GM12878 (cell line): ENCODE measurements at regions not wholly inside any gene's neighbourhood (a gene's known extent, or its start where the extent isn't known, plus 50 kb on each side); places are given as distances from the start of the nearest gene placed in this dataset.

Experiments used
- ATAC-seq: fragments of 200-7000 bp; cut with Tn5 transposase; 3 replicates; pipeline ENCODE4 v1.9.1; 2020; ENCODE audit warnings: mild to moderate bottlenecking, moderate library complexity
- BruUV-seq: library from RNA; stranded (reverse); fragments of 400-500 nt; replicated peaks from 2 replicates; lab custom pipeline; 2021; lab: Mats Ljungman, UMichigan
- CTCF ChIA-PET: fragments of 300-600 bp; sonication (Branson Sonifier 250); formaldehyde crosslinking; extraction: SDS; loops from one replicate; lab custom pipeline; 2021; ENCODE audit warnings: inconsistent platforms; lab: Yijun Ruan, JAX
- POLR2A ChIA-PET: fragments of 350-600 bp; formaldehyde crosslinking; extraction: SDS; loops from one replicate; lab custom pipeline; 2021; ENCODE audit warnings: inconsistent platforms; lab: Charles Lee
- RAD21 ChIA-PET: fragments of 300-600 bp; sonication (Branson Sonifier 250); formaldehyde crosslinking; loops from one replicate; lab custom pipeline; 2023; ENCODE audit warnings: antibody characterized with exemption; ENCODE audit not compliant: unreplicated experiment; lab: Charles Lee
- SMC1A ChIA-PET: fragments of 300-600 bp; sonication (Branson Sonifier 250); formaldehyde crosslinking; loops from one replicate; lab custom pipeline; 2023; ENCODE audit not compliant: unreplicated experiment, uncharacterized antibody; lab: Charles Lee
- DNase-seq: peaks from one replicate; pipeline ENCODE4 v3.0.0-alpha.2; 2011; ENCODE audit warnings: low read depth, low spot score
- FAIRE-seq: peaks from 3 replicates; lab custom pipeline; 2011; peaks lifted over from hg19 to GRCh38; lab: Jason Lieb, UNC
- H2AFZ ChIP-seq: 2 replicates; pipeline ENCODE4 v1.6.0; 2011; ENCODE audit warnings: low read depth, low read length, control low read depth; ENCODE audit not compliant: control insufficient read depth
- H3K27ac ChIP-seq: 2 replicates; pipeline ENCODE4 v1.5.1; 2011; ENCODE audit warnings: control low read depth; ENCODE audit not compliant: control insufficient read depth, insufficient read depth
- H3K27me3 ChIP-seq, 2 experiments: replicated peaks in 1 of 2; 2 replicates each; pipeline versions ENCODE4 v1.6.0 to v1.6.1; 2011; ENCODE audit warnings: low read length in 1 of 2; ENCODE audit not compliant: control insufficient read depth in 2 of 2, insufficient read depth in 2 of 2
- H3K36me3 ChIP-seq, 2 experiments: 2 replicates each; pipeline ENCODE4 v1.5.1; 2011; ENCODE audit warnings: low read length in 1 of 2; ENCODE audit not compliant: control insufficient read depth in 2 of 2, insufficient read depth in 2 of 2
- H3K4me1 ChIP-seq: 2 replicates; pipeline ENCODE4 v1.6.1; 2011; ENCODE audit warnings: mild to moderate bottlenecking, low read length, moderate library complexity, mixed read lengths; ENCODE audit not compliant: control insufficient read depth, insufficient read depth
- H3K4me2 ChIP-seq: 2 replicates; pipeline ENCODE4 v1.6.0; 2011; ENCODE audit warnings: control low read depth; ENCODE audit not compliant: control insufficient read depth, insufficient read depth
- H3K4me3 ChIP-seq: fragments of 200-600 bp; sonication (generic); 2 replicates; pipeline ENCODE4 v1.5.1; 2016
- H3K79me2 ChIP-seq: 2 replicates; pipeline ENCODE4 v1.6.0; 2011; ENCODE audit warnings: low read length; ENCODE audit not compliant: control insufficient read depth, insufficient read depth
- H3K9ac ChIP-seq: 2 replicates; pipeline ENCODE4 v1.8.0; 2011; ENCODE audit warnings: low read length, control low read depth, mixed read lengths; ENCODE audit not compliant: control insufficient read depth, insufficient read depth
- H3K9me3 ChIP-seq: replicated peaks from 3 replicates; pipeline ENCODE4 v1.5.1; 2011; ENCODE audit warnings: mild to moderate bottlenecking, low read length; ENCODE audit not compliant: control insufficient read depth, insufficient read depth
- H4K20me1 ChIP-seq: 2 replicates; pipeline ENCODE4 v1.6.0; 2011; ENCODE audit not compliant: control insufficient read depth, insufficient read depth
- ASH2L ChIP-seq: fragments of 300-600, 200-600 bp; sonication (generic); IDR thresholded peaks from 2 replicates; pipeline ENCODE4 v1.6.1; 2017; ENCODE audit warnings: low read depth, mild to moderate bottlenecking, borderline replicate concordance
- CHD4 ChIP-seq: fragments of 200-600 bp; sonication (generic); IDR thresholded peaks from 2 replicates; pipeline ENCODE4 v1.6.1; 2016; ENCODE audit warnings: mild to moderate bottlenecking
- MEF2B ChIP-seq: fragments of 450-650 bp; IDR thresholded peaks from 2 replicates; pipeline ENCODE4 v1.6.1; 2018; ENCODE audit warnings: mild to moderate bottlenecking, moderate library complexity; ENCODE audit not compliant: partially characterized antibody, poor library complexity, severe bottlenecking
- NFIC ChIP-seq: IDR thresholded peaks from 2 replicates; pipeline ENCODE4 v1.6.1; 2012; ENCODE audit warnings: low read depth, mild to moderate bottlenecking, inconsistent platforms, low read length, moderate library complexity
- NFXL1 ChIP-seq: fragments of 450-650 bp; IDR thresholded peaks from 2 replicates; pipeline ENCODE4 v1.6.1; 2017; ENCODE audit warnings: antibody characterized with exemption, mild to moderate bottlenecking, borderline replicate concordance
- PAX5 ChIP-seq: IDR thresholded peaks from 2 replicates; pipeline ENCODE4 v1.6.1; 2011; ENCODE audit warnings: low read depth, low read length, borderline replicate concordance
- SIX5 ChIP-seq: IDR thresholded peaks from 2 replicates; pipeline ENCODE4 v1.6.1; 2011; ENCODE audit warnings: mild to moderate bottlenecking, low read depth, low read length, moderate library complexity; ENCODE audit not compliant: severe bottlenecking
- TCF12 ChIP-seq: IDR thresholded peaks from 2 replicates; pipeline ENCODE4 v1.6.1; 2011; ENCODE audit warnings: low read depth, mild to moderate bottlenecking, low read length
- WGBS: methylation state at CpG from one replicate; pipeline ENCODE4 v1.1.6; 2016; ENCODE audit warnings: low lambda C conversion rate; ENCODE audit not compliant: insufficient replicate concordance, insufficient coverage; ENCODE audit errors: missing lambda C conversion rate; 5-methylcytosine and 5-hydroxymethylcytosine counted together
- in situ Hi-C: fragments of 300-500 bp; cut with MboI; formaldehyde crosslinking; loops from 9 replicates; pipeline ENCODE4 v1.14.3; 2018; ENCODE audit warnings: mixed read lengths
- intact Hi-C: fragments of 100-400 bp; cut with micrococcal nuclease; formaldehyde crosslinking; loops from one replicate; pipeline ENCODE4 v1.14.2; 2022; ENCODE audit not compliant: unreplicated experiment
- TF ChIP-seq, protein P1 (sequence below): fragments of 450-650 bp; IDR thresholded peaks from 2 replicates; pipeline ENCODE4 v1.6.1; 2016; ENCODE audit warnings: mild to moderate bottlenecking, moderate library complexity, borderline replicate concordance
- TF ChIP-seq, protein P2 (sequence below): IDR thresholded peaks from 2 replicates; pipeline ENCODE4 v1.6.1; 2012; ENCODE audit warnings: low read length, inconsistent platforms

DNA sequence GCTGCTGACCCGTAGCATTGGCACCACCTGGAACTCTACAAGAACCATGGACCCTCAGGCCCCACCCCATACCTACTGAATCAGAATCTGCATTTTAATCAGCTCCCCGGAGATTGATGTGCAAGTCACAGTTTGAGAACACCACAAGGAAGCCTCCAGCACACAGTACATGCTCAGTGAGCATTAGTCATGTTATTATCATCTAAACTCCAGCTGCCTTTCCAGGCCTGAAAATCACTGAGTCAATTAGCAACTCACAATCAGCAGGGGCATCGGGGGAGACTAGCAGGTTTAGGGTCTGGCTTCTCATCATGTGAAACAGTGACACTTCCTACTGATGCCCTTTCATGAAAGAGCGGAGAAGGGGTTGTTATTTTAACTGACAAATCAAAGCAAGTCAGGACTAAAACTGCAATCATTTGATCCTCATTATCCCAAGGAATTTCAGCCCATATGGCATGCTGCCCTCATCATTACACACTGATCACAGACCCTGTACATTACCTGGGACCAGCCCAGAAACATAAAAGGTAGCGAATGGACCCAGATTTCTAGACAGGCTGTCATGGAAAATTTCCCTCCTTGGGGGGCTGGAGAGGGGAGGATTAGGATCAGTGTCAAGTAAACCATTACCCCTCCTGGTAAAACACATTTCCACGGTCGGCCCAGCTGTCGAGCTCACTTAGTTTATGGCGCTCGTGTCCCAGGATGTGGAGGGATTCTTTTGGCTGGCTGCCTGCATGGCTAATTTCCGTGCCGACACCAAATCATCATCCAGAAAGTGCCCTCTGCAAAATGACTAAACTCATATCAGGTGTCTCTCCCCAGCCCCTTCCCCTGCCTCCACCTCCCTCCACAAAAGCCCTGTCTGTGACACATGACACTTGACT, 122.8 kb downstream of the PRLHR start:
- H3K27ac ChIP-seq, result no peak overlapping the region
- no peak for DNase-seq
- no peak overlapping the region for H3K4me2 ChIP-seq
- peaks cover 0 to 2% of the 10 kb centered on the region in 2 experiments; a peak in 1 of 4 replicates for H3K27me3 ChIP-seq
- no peaks in the 10 kb centered on the region for H3K36me3 ChIP-seq
- RAD21 ChIA-PET, result no interaction called here
- H3K79me2 ChIP-seq, result no peaks in the 10 kb centered on the region
- no peak overlapping the region for H3K4me3 ChIP-seq
- intact Hi-C loops, result no loop called here
- ATAC-seq, result no peak
- H3K9ac ChIP-seq, result no peak overlapping the region
- in situ Hi-C loops, result no loop called here
- SMC1A ChIA-PET, result no interaction called here
- POLR2A ChIA-PET, result no interaction called here
- TF ChIP-seq CHD4 (no peak), PAX5 (no peak), NFXL1 (no peak), ASH2L (no peak), TCF12 (no peak), MEF2B (no peak), NFIC (no peak), SIX5 (no peak)
- TF ChIP-seq, protein P1, sequence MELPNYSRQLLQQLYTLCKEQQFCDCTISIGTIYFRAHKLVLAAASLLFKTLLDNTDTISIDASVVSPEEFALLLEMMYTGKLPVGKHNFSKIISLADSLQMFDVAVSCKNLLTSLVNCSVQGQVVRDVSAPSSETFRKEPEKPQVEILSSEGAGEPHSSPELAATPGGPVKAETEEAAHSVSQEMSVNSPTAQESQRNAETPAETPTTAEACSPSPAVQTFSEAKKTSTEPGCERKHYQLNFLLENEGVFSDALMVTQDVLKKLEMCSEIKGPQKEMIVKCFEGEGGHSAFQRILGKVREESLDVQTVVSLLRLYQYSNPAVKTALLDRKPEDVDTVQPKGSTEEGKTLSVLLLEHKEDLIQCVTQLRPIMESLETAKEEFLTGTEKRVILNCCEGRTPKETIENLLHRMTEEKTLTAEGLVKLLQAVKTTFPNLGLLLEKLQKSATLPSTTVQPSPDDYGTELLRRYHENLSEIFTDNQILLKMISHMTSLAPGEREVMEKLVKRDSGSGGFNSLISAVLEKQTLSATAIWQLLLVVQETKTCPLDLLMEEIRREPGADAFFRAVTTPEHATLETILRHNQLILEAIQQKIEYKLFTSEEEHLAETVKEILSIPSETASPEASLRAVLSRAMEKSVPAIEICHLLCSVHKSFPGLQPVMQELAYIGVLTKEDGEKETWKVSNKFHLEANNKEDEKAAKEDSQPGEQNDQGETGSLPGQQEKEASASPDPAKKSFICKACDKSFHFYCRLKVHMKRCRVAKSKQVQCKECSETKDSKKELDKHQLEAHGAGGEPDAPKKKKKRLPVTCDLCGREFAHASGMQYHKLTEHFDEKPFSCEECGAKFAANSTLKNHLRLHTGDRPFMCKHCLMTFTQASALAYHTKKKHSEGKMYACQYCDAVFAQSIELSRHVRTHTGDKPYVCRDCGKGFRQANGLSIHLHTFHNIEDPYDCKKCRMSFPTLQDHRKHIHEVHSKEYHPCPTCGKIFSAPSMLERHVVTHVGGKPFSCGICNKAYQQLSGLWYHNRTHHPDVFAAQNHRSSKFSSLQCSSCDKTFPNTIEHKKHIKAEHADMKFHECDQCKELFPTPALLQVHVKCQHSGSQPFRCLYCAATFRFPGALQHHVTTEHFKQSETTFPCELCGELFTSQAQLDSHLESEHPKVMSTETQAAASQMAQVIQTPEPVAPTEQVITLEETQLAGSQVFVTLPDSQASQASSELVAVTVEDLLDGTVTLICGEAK, result no peak
- TF ChIP-seq, protein P2, sequence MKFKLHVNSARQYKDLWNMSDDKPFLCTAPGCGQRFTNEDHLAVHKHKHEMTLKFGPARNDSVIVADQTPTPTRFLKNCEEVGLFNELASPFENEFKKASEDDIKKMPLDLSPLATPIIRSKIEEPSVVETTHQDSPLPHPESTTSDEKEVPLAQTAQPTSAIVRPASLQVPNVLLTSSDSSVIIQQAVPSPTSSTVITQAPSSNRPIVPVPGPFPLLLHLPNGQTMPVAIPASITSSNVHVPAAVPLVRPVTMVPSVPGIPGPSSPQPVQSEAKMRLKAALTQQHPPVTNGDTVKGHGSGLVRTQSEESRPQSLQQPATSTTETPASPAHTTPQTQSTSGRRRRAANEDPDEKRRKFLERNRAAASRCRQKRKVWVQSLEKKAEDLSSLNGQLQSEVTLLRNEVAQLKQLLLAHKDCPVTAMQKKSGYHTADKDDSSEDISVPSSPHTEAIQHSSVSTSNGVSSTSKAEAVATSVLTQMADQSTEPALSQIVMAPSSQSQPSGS, result no peak
- H3K4me1 ChIP-seq, result no peaks in the 10 kb centered on the region
- BruUV-seq, result no TSS peak
- no peaks in the 10 kb centered on the region for H3K9me3 ChIP-seq
- no peaks in the 10 kb centered on the region for H4K20me1 ChIP-seq
- FAIRE-seq, result no peak
- no peak overlapping the region for H2AFZ ChIP-seq
- CTCF ChIA-PET, result interaction anchor here (1.0 to 3.5 kb wide), 2 partner anchors 13 to 977 kb away, joined by 3 to 19 read pairs; no protein-coding TSS in a partner anchor
- WGBS, result 37% methylated on average over 12 of the region's 12 CpGs
